CD14-positive monocyte (primary cell): ENCODE measurements at regions not wholly inside any gene's neighbourhood (a gene's known extent, or its start where the extent isn't known, plus 50 kb on each side); places are given as distances from the start of the nearest gene placed in this dataset.

ENCODE experiments used
- DNase-seq, 3 donors: peaks; one replicate each; pipeline ENCODE4 v3.0.0-alpha.2; 2011 to 2022
- H2AFZ ChIP-seq: 2 replicates; pipeline ENCODE4 v1.6.0; 2012; ENCODE audit warnings: mild to moderate bottlenecking, low read depth, low read length, inconsistent platforms; ENCODE audit not compliant: insufficient read depth, poor library complexity, severe bottlenecking
- H3K27ac ChIP-seq, 2 donors: 1 replicate in 1 of 2; 2 replicates in 1 of 2; pipeline ENCODE4 v1.5.1; 2012 to 2013; ENCODE audit warnings: low read length in 2 of 2, control low read depth in 1 of 2, inconsistent platforms in 1 of 2, low read depth in 1 of 2, mild to moderate bottlenecking in 1 of 2
- H3K27me3 ChIP-seq, 2 donors: one replicate each; pipeline versions ENCODE4 v1.6.0 to v1.6.1; 2011 to 2013; ENCODE audit warnings: low read length in 2 of 2; ENCODE audit not compliant: control insufficient read depth in 2 of 2, insufficient read depth in 2 of 2
- H3K36me3 ChIP-seq, 2 donors: replicated peaks in 1 of 2; 1 replicate in 1 of 2; 2 replicates in 1 of 2; pipeline versions ENCODE4 v1.5.1 to v1.6.1; 2012 to 2013; ENCODE audit warnings: low read length in 2 of 2, control low read depth in 1 of 2, inconsistent platforms in 1 of 2, mild to moderate bottlenecking in 1 of 2; ENCODE audit not compliant: insufficient read depth in 2 of 2, control insufficient read depth in 1 of 2
- H3K4me1 ChIP-seq, 2 donors: 1 replicate in 1 of 2; 2 replicates in 1 of 2; pipeline versions ENCODE4 v1.5.1 to v1.6.1; 2012 to 2013; ENCODE audit warnings: low read length in 2 of 2, control low read depth in 1 of 2, inconsistent platforms in 1 of 2, mild to moderate bottlenecking in 1 of 2, moderate library complexity in 1 of 2; ENCODE audit not compliant: insufficient read depth in 2 of 2, control insufficient read depth in 1 of 2
- H3K4me2 ChIP-seq: replicated peaks from 2 replicates; pipeline ENCODE3; 2012; ENCODE audit warnings: low read length, moderate library complexity, mild to moderate bottlenecking; ENCODE audit not compliant: poor library complexity, severe bottlenecking; ENCODE audit errors: extremely low read depth
- H3K4me3 ChIP-seq, 3 experiments: fragments of 200-600 bp in 1 of 3; sonication (generic) in 1 of 3; replicated peaks in 1 of 3; 1 replicate in 2 of 3; 2 replicates in 1 of 3; pipeline ENCODE4 v1.5.1; 2011 to 2013; ENCODE audit warnings: low read length in 3 of 3, mild to moderate bottlenecking in 3 of 3, control low read depth in 2 of 3, low read depth in 2 of 3, inconsistent platforms in 1 of 3, moderate library complexity in 1 of 3
- H3K79me2 ChIP-seq: 2 replicates; pipeline ENCODE4 v1.6.0; 2012; ENCODE audit warnings: mild to moderate bottlenecking, control low read depth, inconsistent platforms, low read length, moderate library complexity; ENCODE audit not compliant: insufficient read depth
- H3K9ac ChIP-seq: 2 replicates; pipeline ENCODE4 v1.6.0; 2017; ENCODE audit warnings: low read length, mild to moderate bottlenecking; ENCODE audit not compliant: insufficient read depth, poor library complexity, severe bottlenecking
- H3K9me3 ChIP-seq, 2 donors: replicated peaks in 1 of 2; 1 replicate in 1 of 2; 2 replicates in 1 of 2; pipeline versions ENCODE4 v1.5.1 to v1.6.1; 2012 to 2013; ENCODE audit warnings: low read length in 2 of 2, control low read depth in 1 of 2; ENCODE audit not compliant: control insufficient read depth in 1 of 2, insufficient read depth in 1 of 2
- H4K20me1 ChIP-seq: 2 replicates; pipeline ENCODE4 v1.6.0; 2012; ENCODE audit warnings: mild to moderate bottlenecking, low read length, control low read depth, moderate library complexity; ENCODE audit not compliant: insufficient read depth
- H3K27ac Mint-ChIP-seq, 7 donors: one replicate each; pipeline ENCODE4 v1.8.0; 2020; ENCODE audit warnings: mild to moderate bottlenecking in 7 of 7, mixed read lengths in 7 of 7, moderate library complexity in 6 of 7, inconsistent platforms in 2 of 7
- H3K27me3 Mint-ChIP-seq, 3 donors: one replicate each; pipeline ENCODE4 v1.8.0; 2021 to 2022; ENCODE audit warnings: low read depth in 3 of 3, mild to moderate bottlenecking in 3 of 3, mixed read lengths in 3 of 3, moderate library complexity in 3 of 3, inconsistent platforms in 1 of 3
- H3K36me3 Mint-ChIP-seq, 2 donors: one replicate each; pipeline ENCODE4 v1.8.0; 2020; ENCODE audit warnings: mixed read lengths in 2 of 2, inconsistent platforms in 1 of 2, mild to moderate bottlenecking in 1 of 2
- H3K4me1 Mint-ChIP-seq: one replicate; pipeline ENCODE4 v1.8.0; 2020; ENCODE audit warnings: mild to moderate bottlenecking, mixed read lengths
- H3K4me3 Mint-ChIP-seq, 2 donors: one replicate each; pipeline ENCODE4 v1.8.0; 2020; ENCODE audit warnings: mild to moderate bottlenecking in 2 of 2, mixed read lengths in 2 of 2, moderate library complexity in 1 of 2
- H3K9me3 Mint-ChIP-seq, 7 donors: one replicate each; pipeline ENCODE4 v1.8.0; 2020 to 2022; ENCODE audit warnings: mixed read lengths in 7 of 7, mild to moderate bottlenecking in 6 of 7, moderate library complexity in 6 of 7, inconsistent platforms in 2 of 7
- WGBS: methylation state at CpG from one replicate; pipeline ENCODE4 v1.1.5; 2013; ENCODE audit warnings: missing lambda C conversion rate; ENCODE audit not compliant: insufficient coverage; 5-methylcytosine and 5-hydroxymethylcytosine counted together
- intact Hi-C, 2 donors: fragments of 100-400 bp; cut with micrococcal nuclease; formaldehyde crosslinking; loops; one replicate each; pipeline versions ENCODE4 v1.15.0 to v1.15.1; 2023
- TF ChIP-seq, protein P1 (sequence below): fragments of 200-600 bp; IDR thresholded peaks from one replicate; pipeline ENCODE4 v1.8.0; 2022; ENCODE audit warnings: antibody characterized with exemption, mild to moderate bottlenecking

DNA sequence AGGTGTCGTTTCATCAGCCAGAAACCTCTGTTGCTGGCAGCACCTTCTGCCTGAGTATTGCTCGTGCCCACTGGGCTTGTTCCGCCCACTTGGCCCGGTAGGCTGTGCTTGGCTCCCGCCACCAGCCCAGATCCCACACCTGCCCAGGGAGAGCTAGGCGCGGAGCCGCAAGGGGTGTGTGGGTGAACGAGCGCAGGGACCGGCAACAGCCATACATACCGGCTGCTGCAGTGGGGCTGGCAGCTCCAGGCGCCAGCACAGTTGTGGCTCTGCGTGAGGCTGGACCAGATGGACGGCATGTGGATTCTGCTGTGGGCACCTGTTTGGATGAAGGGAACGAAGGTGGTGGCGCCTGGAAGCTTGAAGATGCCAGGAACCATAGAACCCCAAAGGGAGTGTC is 331.5 kb upstream of the MCTP2 start:
- H3K9me3 ChIP-seq = no peaks in the 10 kb centered on the region
- TF ChIP-seq, protein P1, sequence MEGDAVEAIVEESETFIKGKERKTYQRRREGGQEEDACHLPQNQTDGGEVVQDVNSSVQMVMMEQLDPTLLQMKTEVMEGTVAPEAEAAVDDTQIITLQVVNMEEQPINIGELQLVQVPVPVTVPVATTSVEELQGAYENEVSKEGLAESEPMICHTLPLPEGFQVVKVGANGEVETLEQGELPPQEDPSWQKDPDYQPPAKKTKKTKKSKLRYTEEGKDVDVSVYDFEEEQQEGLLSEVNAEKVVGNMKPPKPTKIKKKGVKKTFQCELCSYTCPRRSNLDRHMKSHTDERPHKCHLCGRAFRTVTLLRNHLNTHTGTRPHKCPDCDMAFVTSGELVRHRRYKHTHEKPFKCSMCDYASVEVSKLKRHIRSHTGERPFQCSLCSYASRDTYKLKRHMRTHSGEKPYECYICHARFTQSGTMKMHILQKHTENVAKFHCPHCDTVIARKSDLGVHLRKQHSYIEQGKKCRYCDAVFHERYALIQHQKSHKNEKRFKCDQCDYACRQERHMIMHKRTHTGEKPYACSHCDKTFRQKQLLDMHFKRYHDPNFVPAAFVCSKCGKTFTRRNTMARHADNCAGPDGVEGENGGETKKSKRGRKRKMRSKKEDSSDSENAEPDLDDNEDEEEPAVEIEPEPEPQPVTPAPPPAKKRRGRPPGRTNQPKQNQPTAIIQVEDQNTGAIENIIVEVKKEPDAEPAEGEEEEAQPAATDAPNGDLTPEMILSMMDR = no peak
- H3K9me3 Mint-ChIP-seq = peaks cover 0 to 13% (median 2%) of the 10 kb centered on the region in 7 donors
- 96% methylated on average over 15 of the region's 17 CpGs for WGBS
- no peak for DNase-seq
- no peak overlapping the region for H3K4me3 Mint-ChIP-seq
- no peaks in the 10 kb centered on the region for H3K36me3 Mint-ChIP-seq
- no peaks in the 10 kb centered on the region for H3K4me1 Mint-ChIP-seq
- no peak overlapping the region for H3K4me3 ChIP-seq
- intact Hi-C loops = no loop called here
- no peaks in the 10 kb centered on the region for H3K36me3 ChIP-seq
- H4K20me1 ChIP-seq = no peaks in the 10 kb centered on the region
- H3K27me3 Mint-ChIP-seq = peaks cover 0 to 2% (median 0%) of the 10 kb centered on the region in 3 donors
- no peak overlapping the region for H3K4me2 ChIP-seq
- no peak overlapping the region for H3K9ac ChIP-seq
- no peaks in the 10 kb centered on the region for H3K27me3 ChIP-seq
- H3K27ac ChIP-seq = no peak overlapping the region
- H3K4me1 ChIP-seq = no peaks in the 10 kb centered on the region
- no peaks in the 10 kb centered on the region for H3K79me2 ChIP-seq
- no peak overlapping the region for H2AFZ ChIP-seq
- no peak overlapping the region for H3K27ac Mint-ChIP-seq

DNA sequence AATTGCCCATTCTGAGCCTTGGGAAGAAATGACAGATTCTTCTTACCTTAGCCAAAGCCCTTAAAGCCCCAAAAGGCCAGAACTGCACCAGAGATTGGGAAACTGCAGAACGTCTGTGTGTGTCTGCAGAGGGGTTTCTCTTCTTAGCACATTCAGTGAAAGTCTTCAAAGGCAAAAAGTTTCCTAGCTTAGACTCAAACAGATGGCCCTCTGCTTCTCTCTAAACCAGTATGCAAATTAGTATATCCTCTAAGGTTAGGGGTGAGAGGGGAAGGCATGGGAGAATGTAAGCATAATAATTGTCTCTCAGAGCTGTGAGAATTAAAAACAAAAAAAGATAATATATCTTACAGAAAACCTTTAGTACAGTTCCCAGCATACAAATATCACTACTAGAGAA is 334.0 kb upstream of the MCTP2 start:
- H3K4me2 ChIP-seq = no peak overlapping the region
- Mint-ChIP-seq H3K9me3 (peaks cover 0 to 11% (median 2%) of the 10 kb centered on the region in 7 donors), H3K36me3 (no peaks in the 10 kb centered on the region), H3K4me1 (no peaks in the 10 kb centered on the region), H3K27me3 (peaks cover 0 to 2% (median under 1%) of the 10 kb centered on the region in 3 donors), H3K4me3 (no peak overlapping the region), H3K27ac (no peak overlapping the region)
- WGBS = no CpG with 5 or more reads among the region's 1 CpG
- intact Hi-C loops = no loop called here
- H3K9ac ChIP-seq = no peak overlapping the region
- H3K9me3 ChIP-seq = no peaks in the 10 kb centered on the region
- H2AFZ ChIP-seq = no peak overlapping the region
- no peak overlapping the region for H3K4me3 ChIP-seq
- H3K36me3 ChIP-seq = no peaks in the 10 kb centered on the region
- H4K20me1 ChIP-seq = no peaks in the 10 kb centered on the region
- no peaks in the 10 kb centered on the region for H3K79me2 ChIP-seq
- no peak for DNase-seq
- no peaks in the 10 kb centered on the region for H3K27me3 ChIP-seq
- TF ChIP-seq, protein P1 = no peak
- H3K4me1 ChIP-seq = no peaks in the 10 kb centered on the region
- H3K27ac ChIP-seq = no peak overlapping the region
